ENCODE measurements at regions not wholly inside any gene's neighbourhood (a gene's known extent, or its start where the extent isn't known, plus 50 kb on each side); places are given as distances from the start of the nearest gene placed in this dataset.

DNA sequence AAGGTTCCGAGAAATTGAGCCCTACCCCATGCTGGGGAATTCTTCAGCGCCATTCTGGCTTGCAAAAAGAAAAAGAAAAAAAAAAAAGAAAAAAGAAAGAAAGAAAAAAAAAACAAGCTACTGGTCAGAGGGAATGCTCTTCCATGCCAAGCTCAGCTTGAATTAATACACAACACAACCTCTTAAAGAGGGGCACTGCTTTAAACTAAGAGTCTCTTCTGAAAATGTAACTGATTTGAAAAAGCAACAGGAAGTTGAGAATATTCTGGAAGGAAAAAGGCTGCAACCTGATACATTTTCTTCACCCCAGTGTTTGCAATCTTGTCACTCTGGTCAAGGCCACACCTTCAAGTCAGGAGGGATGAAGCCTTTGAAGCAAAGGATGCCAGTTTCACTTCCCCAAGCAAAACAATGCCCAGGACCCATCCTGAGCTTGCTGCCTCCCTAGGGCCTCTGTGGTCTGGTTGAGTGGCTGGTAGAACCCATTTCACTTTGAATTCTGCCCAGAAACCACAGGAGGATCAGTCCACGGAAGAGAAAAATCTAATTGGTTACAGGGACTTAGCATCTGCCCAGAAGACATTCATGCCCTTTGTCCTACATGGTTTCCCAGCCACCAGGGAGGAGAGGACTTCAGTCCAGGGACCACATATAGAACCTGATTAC, 389.7 kb downstream of the SOX9 start:
- DNase-seq, result no peak

DNA sequence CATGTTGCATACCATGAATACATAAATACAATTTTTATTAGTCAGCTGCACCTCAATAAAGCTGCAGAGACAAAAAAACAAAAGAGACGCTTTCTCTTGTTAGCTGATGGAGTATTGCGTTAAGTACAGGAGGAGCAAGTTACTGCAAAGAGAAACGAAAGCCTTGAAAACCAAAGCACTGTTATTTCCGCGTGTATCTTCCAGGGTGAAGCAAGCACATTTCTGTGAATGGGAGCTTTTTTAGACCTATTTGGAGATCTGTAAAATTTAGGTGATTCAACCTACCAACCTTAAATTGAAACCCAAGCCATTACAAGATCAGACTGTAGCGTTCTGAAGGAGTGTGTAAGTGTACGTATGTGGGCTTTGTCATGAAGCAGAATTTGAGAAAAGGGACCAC, 390.4 kb downstream of the SOX9 start:
- no peak for DNase-seq

DNA sequence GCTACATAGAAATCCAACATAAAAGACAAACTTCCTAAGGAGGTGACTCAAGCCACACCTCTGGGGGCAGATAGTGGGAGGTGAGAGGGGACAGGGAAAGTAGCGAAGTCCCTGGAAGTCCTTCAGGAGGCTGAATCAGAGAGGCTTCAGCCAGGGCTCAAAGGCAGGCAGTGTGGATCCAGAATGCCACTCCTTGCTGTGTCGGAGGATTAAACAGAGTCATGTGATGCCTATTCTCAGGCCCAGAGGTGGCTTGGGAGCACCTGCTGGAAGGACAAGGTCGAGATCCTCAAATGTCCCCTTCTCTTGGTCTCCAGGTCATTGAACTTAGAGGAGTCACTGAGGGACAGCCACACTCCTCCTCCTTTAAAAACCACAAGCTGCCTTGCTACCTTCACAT, 391.1 kb downstream of the SOX9 start:
- no peak for DNase-seq

DNA sequence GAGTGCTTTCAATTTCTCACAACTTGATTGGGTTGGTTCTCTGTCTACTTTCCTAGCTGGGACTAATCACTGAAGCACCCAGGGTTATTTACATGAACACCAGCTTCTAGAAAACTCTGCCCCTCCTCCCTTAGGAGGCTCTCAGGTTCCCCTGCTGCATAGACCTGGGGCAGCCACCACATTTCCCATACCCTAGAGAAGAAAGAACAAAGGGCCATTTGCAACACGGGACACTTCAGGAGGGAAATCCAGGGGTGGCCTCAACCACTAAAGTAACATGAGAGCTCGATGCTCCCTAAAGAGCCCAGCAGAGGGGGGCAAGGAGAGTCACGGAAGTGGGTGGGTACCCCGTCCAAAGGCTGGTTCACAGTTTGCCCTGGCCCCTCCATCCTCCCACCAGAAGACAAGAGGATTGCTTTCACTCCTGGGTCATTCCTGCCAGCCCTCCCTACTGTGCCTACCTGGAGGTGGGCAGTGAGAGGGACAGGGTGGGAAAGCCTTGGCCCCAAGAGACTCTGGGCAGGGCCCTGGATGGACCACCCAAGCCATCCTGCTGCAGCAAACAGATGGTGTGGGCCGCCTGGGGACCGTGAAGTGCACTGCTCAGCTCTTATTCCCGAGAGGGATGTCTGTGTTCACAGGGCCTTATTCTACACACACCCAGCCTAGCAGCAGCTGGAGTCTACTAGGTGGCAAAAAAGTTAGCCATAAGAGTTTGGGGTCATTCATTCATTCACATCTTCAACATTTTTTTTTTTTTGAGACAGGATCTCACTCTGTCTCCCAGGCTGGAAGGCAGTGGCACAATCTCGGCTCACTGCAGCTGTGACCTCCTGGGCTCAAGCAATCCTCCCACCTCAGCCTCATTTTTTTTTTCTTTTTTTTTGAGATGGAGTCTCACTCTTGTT, 392.1 kb downstream of the SOX9 start:
- no peak for DNase-seq

- no peak for DNase-seq
Measured at GRCh38 chr17:72514321-72514861, 393.6 kb downstream of the SOX9 start.

- no peak for DNase-seq
Measured at GRCh38 chr17:72514891-72515290, 394.1 kb downstream of the SOX9 start.

GRCh38 chr17:72515291-72516065, 394.7 kb downstream of the SOX9 start:
- peak; percentile 18 to 69 for DNase-seq

- DNase-seq, result no peak
Measured at GRCh38 chr17:72516772-72517399, 396.1 kb downstream of the SOX9 start.

DNA sequence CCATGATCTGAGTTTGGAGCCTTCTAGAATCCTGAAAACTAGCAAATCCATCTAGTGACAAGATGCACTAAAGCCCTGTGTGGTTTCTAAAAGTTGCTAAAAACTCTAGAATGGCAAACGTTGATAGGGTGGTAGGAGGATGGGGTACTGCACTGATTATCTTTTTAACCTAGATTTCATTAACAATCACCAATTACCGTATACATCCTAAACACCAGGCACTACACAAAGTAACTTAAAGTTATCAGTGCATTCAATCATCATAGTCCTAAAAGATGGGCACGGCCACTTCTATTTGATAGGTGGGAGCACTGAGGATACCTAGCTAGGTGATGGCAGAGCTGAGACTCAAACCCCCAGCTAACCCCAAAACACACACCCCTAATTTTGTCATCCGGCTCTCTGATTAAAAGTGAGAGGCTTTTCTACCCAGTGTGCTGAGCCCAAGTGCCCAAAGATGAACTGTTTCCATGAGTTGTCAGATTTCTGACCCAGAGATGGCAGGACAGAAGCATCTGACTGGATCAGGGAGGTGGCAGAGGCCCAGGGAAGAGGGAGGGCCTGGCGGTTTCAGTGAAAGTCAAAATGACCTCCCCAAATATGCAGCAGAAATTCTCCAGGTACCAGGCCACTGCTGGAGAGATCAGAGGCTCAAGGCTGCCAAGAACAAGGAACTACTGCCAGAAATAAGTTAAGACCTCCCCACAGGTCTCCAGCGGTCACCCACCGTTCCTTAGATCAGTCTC, 396.8 kb downstream of the SOX9 start:
- no peak for DNase-seq

DNA sequence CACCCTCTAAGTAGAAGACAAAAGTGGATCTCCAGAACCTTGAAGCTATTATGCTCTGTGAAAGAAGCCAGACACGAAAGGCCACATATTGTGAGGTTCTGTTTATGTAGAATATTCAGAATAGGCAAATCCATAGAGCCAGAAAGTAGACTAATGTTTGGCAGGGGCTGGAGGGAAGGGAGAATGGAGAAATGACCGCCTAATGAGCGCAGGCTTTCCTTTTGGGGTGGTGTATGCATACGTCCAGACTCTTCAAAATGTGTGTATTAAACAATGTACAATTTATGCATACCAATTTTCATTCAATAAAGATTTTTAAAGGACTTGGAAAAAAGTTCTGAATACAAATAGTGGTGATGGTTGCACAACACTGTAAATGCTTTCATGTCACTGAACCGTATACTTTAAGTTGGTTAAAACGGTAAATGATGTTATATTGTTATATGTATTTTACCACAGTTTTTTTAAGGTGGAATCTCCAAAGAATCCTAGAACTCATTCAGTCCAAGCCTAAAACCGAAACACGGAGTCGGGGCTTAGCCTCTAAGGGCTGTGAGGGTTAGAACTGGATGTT, 397.4 kb downstream of the SOX9 start:
- no peak for DNase-seq

- peak; percentile 91 to 96 for DNase-seq
Measured at GRCh38 chr17:72518753-72519597, 398.2 kb downstream of the SOX9 start.

DNA sequence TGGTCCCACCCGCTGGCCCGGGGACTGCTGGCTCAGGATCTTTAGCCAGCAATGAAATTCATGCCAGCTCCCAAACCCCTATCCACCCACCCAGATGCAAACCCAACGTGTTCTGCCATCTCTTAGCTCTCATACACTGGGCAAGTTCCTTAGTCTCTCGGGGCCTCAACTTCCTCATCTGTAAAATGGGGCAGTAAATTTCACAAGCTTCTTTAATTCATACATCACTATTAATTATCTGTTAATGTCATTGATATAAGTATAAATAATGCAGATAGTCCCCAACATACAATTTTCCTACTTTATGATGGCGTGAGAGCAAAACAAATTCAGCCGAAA, 398.7 kb downstream of the SOX9 start:
- no peak for DNase-seq

DNA sequence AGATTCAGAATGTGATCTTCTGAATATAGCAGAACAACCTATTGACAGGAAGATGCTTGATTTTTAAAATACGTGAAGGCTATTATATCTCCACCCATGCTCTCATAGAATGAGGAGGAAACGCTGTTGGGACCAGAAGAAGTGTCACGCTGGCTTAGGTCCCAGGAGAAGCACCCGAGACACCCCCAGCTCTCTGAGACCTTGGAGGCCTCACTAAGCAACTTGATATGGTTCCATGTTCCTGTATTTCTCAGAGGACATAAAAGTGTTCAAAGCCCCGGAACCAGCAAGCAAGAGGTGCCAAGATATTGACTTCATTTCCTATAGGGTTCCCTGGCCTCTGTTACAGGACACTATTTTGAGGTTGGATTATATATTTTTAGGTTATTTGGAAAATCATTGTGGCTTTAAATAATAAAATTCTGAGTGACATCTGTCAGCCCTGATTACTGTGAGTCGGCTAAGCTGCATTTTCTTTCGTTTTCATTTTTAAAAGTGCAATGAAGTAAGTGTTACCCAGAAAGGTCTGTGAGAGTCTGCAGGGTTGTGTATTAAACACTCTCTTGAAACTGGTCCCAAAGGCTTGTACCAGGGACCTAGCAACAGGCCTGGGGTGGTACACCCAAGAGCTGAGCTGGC, 400.0 kb downstream of the SOX9 start:
- no peak for DNase-seq

DNA sequence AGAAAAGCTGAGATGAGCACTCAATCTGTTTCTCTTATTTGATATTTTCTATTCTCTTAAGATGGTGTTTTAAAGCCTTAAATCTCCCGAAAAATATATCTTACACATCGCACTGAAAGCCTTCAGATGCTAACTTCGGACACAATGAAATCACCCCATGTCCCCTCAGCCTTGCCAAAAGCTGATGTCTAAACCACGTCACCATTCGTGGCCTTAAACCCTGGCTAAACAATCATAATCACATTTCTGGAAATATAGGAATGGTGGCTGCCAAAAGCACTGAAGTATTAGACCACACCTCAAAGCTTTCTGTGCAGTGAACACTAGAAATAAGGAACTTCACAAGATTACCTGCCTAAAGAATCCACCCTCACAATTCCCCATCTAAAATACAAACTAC, 402.7 kb downstream of the SOX9 start:
- no peak for DNase-seq

GRCh38 chr17:72525225-72526015, 404.6 kb downstream of the SOX9 start:
- DNase-seq, result no peak

DNA sequence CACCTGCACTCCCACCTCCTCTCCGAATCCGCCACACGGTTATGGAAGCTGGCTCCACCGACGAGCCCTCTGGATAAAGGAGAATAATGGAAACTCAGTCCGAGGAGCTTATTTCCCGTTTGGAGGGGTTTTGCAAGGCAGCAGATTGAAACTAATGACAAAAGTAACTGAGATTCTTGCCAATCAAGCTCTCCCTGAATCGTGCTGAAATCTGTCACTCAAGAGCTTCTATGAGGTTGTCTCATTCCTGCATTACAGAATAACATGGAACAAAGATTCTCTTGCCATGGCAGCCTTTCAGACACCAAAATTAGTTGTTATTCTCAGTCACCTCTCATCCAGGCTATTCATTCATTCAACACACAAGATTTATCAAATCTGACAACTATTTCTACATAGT, 405.9 kb downstream of the SOX9 start:
- DNase-seq, result no peak

GRCh38 chr17:72527789-72528188, 407.0 kb downstream of the SOX9 start:
- no peak for DNase-seq

DNA sequence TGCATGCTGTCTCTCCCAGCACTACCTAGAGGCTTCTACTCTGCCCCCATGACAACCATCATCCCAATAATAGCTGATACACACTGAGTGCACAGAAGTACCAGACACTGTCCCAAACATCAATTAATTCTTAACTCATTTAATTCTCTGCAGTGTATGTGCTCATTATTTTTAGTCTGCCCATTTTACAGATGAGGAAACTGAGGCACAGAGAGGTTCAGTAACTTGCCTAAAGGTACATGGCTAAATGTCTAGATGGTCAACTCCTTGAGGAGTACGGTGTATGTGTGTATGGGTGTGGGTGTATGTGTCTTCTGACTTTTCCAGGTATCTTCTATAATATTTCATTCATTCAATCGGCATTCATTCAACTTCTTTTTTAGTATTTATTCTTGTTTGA, 407.9 kb downstream of the SOX9 start:
- no peak for DNase-seq

DNA sequence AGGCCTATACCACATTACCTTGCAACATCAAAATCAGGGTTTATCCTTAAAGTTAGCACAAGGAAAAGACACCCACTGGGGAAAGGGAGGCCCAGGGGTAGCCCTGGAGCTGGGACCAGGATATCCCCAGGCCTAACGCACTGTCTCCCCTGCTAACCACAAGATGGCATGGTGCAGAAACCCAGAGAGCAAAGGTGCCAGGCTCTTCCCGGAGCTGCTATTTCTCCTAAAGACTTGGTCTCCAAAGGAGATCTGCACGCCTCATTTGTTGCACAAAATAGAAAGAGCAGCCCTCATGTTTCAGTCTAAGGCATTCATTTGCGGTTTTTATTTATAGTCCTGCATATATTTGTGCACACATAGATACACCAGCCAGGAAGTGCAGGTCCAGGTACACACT, 408.6 kb downstream of the SOX9 start:
- DNase-seq, result peak; percentile 45 to 68

All from NCI-H2081 (cell line).